HEK293 (cell line): ENCODE measurements at regions not wholly inside any gene's neighbourhood (a gene's known extent, or its start where the extent isn't known, plus 50 kb on each side); places are given as distances from the start of the nearest gene placed in this dataset.

Experiments used
- CTCF ChIA-PET: fragments of 350-600 bp; formaldehyde crosslinking; extraction: SDS; loops from one replicate; lab custom pipeline; 2021; ENCODE audit warnings: antibody characterized with exemption; lab: Yijun Ruan, JAX
- POLR2A ChIA-PET: fragments of 300-600 bp; formaldehyde crosslinking; extraction: SDS; loops from one replicate; lab custom pipeline; 2020; ENCODE audit warnings: antibody characterized with exemption, inconsistent platforms; lab: Yijun Ruan, JAX
- H3K27ac ChIP-seq: fragments of 200-500 bp; sonication (Bioruptor generic); 2 replicates; pipeline ENCODE4 v1.5.1; 2014; ENCODE audit warnings: low read depth, low read length, control low read depth, inconsistent platforms; ENCODE audit errors: extremely low read depth
- H3K36me3 ChIP-seq, 2 experiments: fragments of 200-500 bp in 1 of 2; sonication (Bioruptor generic) in 1 of 2; 1 replicate in 1 of 2; 2 replicates in 1 of 2; pipeline ENCODE4 v1.5.1; 2014 to 2017; ENCODE audit warnings: inconsistent platforms in 2 of 2, low read length in 2 of 2; ENCODE audit not compliant: control insufficient read depth in 2 of 2, insufficient read depth in 1 of 2
- H3K4me1 ChIP-seq: fragments of 200-500 bp; sonication (Bioruptor generic); 2 replicates; pipeline ENCODE4 v1.5.1; 2014; ENCODE audit warnings: mild to moderate bottlenecking, low read length, inconsistent platforms; ENCODE audit not compliant: control insufficient read depth, insufficient read depth
- H3K4me3 ChIP-seq: 2 replicates; pipeline ENCODE4 v1.5.1; 2011; ENCODE audit warnings: low read depth, mild to moderate bottlenecking, control low read depth, low read length, moderate library complexity
- H3K9me3 ChIP-seq: fragments of 200-500 bp; sonication (Bioruptor generic); 2 replicates; pipeline ENCODE4 v1.5.1; 2014; ENCODE audit warnings: low read depth, low read length, inconsistent platforms; ENCODE audit not compliant: control insufficient read depth, insufficient read depth
- BCL11A ChIP-seq: fragments of 450-650 bp; formaldehyde crosslinking; IDR thresholded peaks from 2 replicates; pipeline ENCODE4 v1.5.1; 2016; ENCODE audit warnings: low read depth, missing biosample characterization, missing genetic modification characterization
- GLIS2 ChIP-seq: fragments of 450-650 bp; formaldehyde crosslinking; IDR thresholded peaks from 2 replicates; pipeline ENCODE4 v1.5.1; 2016; ENCODE audit warnings: missing biosample characterization, missing genetic modification characterization
- KLF10 ChIP-seq: fragments of 450-650 bp; IDR thresholded peaks from 2 replicates; pipeline ENCODE4 v1.5.1; 2018; ENCODE audit warnings: missing biosample characterization, mild to moderate bottlenecking, missing genetic modification characterization
- RBAK ChIP-seq: fragments of 450-650 bp; formaldehyde crosslinking; IDR thresholded peaks from 2 replicates; pipeline ENCODE4 v1.5.1; 2016; ENCODE audit warnings: missing biosample characterization, missing genetic modification characterization
- YY2 ChIP-seq: fragments of 450-650 bp; formaldehyde crosslinking; IDR thresholded peaks from 2 replicates; pipeline ENCODE4 v1.5.1; 2016; ENCODE audit warnings: missing biosample characterization, missing genetic modification characterization
- ZBTB8A ChIP-seq: fragments of 450-650 bp; formaldehyde crosslinking; IDR thresholded peaks from 2 replicates; pipeline ENCODE4 v1.5.1; 2016; ENCODE audit warnings: missing biosample characterization, missing genetic modification characterization
- ZFHX2 ChIP-seq: fragments of 450-650 bp; formaldehyde crosslinking; conservative IDR thresholded peaks from 2 replicates; pipeline ENCODE4 v1.5.1; 2016; ENCODE audit warnings: missing biosample characterization, missing genetic modification characterization
- ZNF146 ChIP-seq: fragments of 450-650 bp; formaldehyde crosslinking; IDR thresholded peaks from 2 replicates; pipeline ENCODE4 v1.5.1; 2016; ENCODE audit warnings: missing biosample characterization, missing genetic modification characterization
- ZNF214 ChIP-seq: fragments of 450-650 bp; formaldehyde crosslinking; IDR thresholded peaks from 2 replicates; pipeline ENCODE4 v1.5.1; 2017; ENCODE audit warnings: missing biosample characterization, mild to moderate bottlenecking, missing genetic modification characterization, borderline replicate concordance
- ZNF23 ChIP-seq: fragments of 450-650 bp; formaldehyde crosslinking; IDR thresholded peaks from 2 replicates; pipeline ENCODE4 v1.5.1; 2016; ENCODE audit warnings: missing biosample characterization, missing genetic modification characterization, borderline replicate concordance
- ZNF292 ChIP-seq: fragments of 450-650 bp; formaldehyde crosslinking; IDR thresholded peaks from 2 replicates; pipeline ENCODE4 v1.5.1; 2016; ENCODE audit warnings: low read depth, missing biosample characterization, missing genetic modification characterization, borderline replicate concordance
- ZNF324 ChIP-seq: fragments of 450-650 bp; formaldehyde crosslinking; IDR thresholded peaks from 2 replicates; pipeline ENCODE4 v1.5.1; 2016; ENCODE audit warnings: missing biosample characterization, missing genetic modification characterization
- ZNF366 ChIP-seq: fragments of 450-650 bp; formaldehyde crosslinking; conservative IDR thresholded peaks from 2 replicates; pipeline ENCODE4 v1.5.1; 2016; ENCODE audit warnings: missing biosample characterization, missing genetic modification characterization
- ZNF37A ChIP-seq: fragments of 450-650 bp; IDR thresholded peaks from 2 replicates; pipeline ENCODE4 v1.5.1; 2018; ENCODE audit warnings: missing biosample characterization, missing genetic modification characterization
- ZNF394 ChIP-seq: fragments of 450-650 bp; formaldehyde crosslinking; IDR thresholded peaks from 2 replicates; pipeline ENCODE4 v1.5.1; 2016; ENCODE audit warnings: missing biosample characterization, missing genetic modification characterization, mild to moderate bottlenecking, moderate library complexity, borderline replicate concordance
- ZNF701 ChIP-seq: fragments of 450-650 bp; formaldehyde crosslinking; IDR thresholded peaks from 2 replicates; pipeline ENCODE4 v1.5.1; 2016; ENCODE audit warnings: missing biosample characterization, missing genetic modification characterization
- ZNF76 ChIP-seq: fragments of 450-650 bp; formaldehyde crosslinking; IDR thresholded peaks from 2 replicates; pipeline ENCODE4; 2016; ENCODE audit warnings: low read depth, missing biosample characterization, missing genetic modification characterization, borderline replicate concordance
- ZNF777 ChIP-seq: fragments of 450-650 bp; formaldehyde crosslinking; IDR thresholded peaks from 2 replicates; pipeline ENCODE4 v1.5.1; 2017; ENCODE audit warnings: missing biosample characterization, missing genetic modification characterization, borderline replicate concordance
- ZNF791 ChIP-seq: fragments of 450-650 bp; formaldehyde crosslinking; IDR thresholded peaks from 2 replicates; pipeline ENCODE4 v1.5.1; 2016; ENCODE audit warnings: missing biosample characterization, missing genetic modification characterization
- ZNF830 ChIP-seq: fragments of 450-650 bp; IDR thresholded peaks from 2 replicates; pipeline ENCODE4 v1.5.0; 2018; ENCODE audit warnings: missing biosample characterization, missing genetic modification characterization, low read depth, mild to moderate bottlenecking, moderate library complexity
- TF ChIP-seq, protein P1 (sequence below): fragments of 450-650 bp; formaldehyde crosslinking; optimal IDR thresholded peaks from 2 replicates; pipeline ENCODE3; 2016; ENCODE audit warnings: missing biosample characterization, mild to moderate bottlenecking, missing genetic modification characterization
- TF ChIP-seq, protein P2 (sequence below): fragments of 450-650 bp; IDR thresholded peaks from 2 replicates; pipeline ENCODE4 v1.5.1; 2018; ENCODE audit warnings: missing biosample characterization, missing genetic modification characterization
- TF ChIP-seq, protein P3 (sequence below): fragments of 450-650 bp; formaldehyde crosslinking; IDR thresholded peaks from 2 replicates; pipeline ENCODE4 v1.5.1; 2016; ENCODE audit warnings: missing biosample characterization, missing genetic modification characterization
- TF ChIP-seq, protein P4 (sequence below): fragments of 450-650 bp; formaldehyde crosslinking; IDR thresholded peaks from 2 replicates; pipeline ENCODE4 v1.5.1; 2016; ENCODE audit warnings: missing biosample characterization, missing genetic modification characterization, borderline replicate concordance

GRCh38 chr5:109928046-109928445, 238.3 kb downstream of the MAN2A1 start:
- POLR2A ChIA-PET, result no interaction called here
- no peaks in the 10 kb centered on the region for H3K4me1 ChIP-seq
- TF ChIP-seq, protein P1, sequence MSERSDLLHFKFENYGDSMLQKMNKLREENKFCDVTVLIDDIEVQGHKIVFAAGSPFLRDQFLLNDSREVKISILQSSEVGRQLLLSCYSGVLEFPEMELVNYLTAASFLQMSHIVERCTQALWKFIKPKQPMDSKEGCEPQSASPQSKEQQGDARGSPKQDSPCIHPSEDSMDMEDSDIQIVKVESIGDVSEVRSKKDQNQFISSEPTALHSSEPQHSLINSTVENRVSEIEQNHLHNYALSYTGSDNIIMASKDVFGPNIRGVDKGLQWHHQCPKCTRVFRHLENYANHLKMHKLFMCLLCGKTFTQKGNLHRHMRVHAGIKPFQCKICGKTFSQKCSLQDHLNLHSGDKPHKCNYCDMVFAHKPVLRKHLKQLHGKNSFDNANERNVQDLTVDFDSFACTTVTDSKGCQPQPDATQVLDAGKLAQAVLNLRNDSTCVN, result no peak
- TF ChIP-seq RBAK (tag by site-specific recombination), result no peak
- no peak for TF ChIP-seq ZNF292
- TF ChIP-seq ZNF214, result no peak
- no peak for TF ChIP-seq ZFHX2 (tag by site-specific recombination)
- TF ChIP-seq, protein P2, sequence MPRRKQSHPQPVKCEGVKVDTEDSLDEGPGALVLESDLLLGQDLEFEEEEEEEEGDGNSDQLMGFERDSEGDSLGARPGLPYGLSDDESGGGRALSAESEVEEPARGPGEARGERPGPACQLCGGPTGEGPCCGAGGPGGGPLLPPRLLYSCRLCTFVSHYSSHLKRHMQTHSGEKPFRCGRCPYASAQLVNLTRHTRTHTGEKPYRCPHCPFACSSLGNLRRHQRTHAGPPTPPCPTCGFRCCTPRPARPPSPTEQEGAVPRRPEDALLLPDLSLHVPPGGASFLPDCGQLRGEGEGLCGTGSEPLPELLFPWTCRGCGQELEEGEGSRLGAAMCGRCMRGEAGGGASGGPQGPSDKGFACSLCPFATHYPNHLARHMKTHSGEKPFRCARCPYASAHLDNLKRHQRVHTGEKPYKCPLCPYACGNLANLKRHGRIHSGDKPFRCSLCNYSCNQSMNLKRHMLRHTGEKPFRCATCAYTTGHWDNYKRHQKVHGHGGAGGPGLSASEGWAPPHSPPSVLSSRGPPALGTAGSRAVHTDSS (tag by site-specific recombination), result no peak
- no peaks in the 10 kb centered on the region for H3K9me3 ChIP-seq
- CTCF ChIA-PET, result no interaction called here
- H3K4me3 ChIP-seq, result no peak overlapping the region
- H3K36me3 ChIP-seq, result no peaks in the 10 kb centered on the region
- no peak overlapping the region for H3K27ac ChIP-seq

DNA sequence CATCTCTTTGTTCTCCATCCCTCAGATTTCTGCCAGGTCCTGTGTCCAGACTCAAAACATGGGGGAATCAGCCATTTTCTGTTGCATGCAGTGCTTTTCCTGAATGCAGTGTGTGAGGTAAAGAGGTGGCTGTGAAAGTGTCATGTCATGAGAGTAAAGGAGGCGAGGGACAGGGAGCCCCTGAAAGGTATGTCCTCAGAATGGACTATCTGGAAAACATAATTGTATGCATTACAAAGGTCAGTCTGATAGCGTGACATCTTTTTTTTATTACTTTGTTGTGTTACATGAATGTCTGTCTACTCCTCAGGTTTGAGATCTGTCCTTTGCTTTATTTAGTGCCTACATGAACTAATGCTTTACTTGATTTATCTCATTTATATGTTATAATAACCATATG, 239.1 kb downstream of the MAN2A1 start:
- TF ChIP-seq, protein P3, sequence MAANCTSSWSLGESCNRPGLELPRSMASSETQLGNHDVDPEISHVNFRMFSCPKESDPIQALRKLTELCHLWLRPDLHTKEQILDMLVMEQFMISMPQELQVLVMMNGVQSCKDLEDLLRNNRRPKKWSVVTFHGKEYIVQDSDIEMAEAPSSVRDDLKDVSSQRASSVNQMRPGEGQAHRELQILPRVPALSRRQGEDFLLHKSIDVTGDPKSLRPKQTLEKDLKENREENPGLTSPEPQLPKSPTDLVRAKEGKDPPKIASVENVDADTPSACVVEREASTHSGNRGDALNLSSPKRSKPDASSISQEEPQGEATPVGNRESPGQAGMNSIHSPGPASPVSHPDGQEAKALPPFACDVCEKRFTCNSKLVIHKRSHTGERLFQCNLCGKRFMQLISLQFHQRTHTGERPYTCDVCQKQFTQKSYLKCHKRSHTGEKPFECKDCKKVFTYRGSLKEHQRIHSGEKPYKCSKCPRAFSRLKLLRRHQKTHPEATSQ, result no peak
- no peaks in the 10 kb centered on the region for H3K9me3 ChIP-seq
- ChIA-PET CTCF (no interaction called here), POLR2A (no interaction called here)
- H3K36me3 ChIP-seq, result no peaks in the 10 kb centered on the region
- H3K27ac ChIP-seq, result no peak overlapping the region
- H3K4me3 ChIP-seq, result no peak overlapping the region
- no peaks in the 10 kb centered on the region for H3K4me1 ChIP-seq

GRCh38 chr5:109929376-109929775, 239.6 kb downstream of the MAN2A1 start:
- ChIA-PET CTCF (no interaction called here), POLR2A (no interaction called here)
- TF ChIP-seq ZNF830 (no peak), ZBTB8A (no peak), ZNF394 (tag by site-specific recombination) (no peak), GLIS2 (tag by site-specific recombination) (no peak), KLF10 (tag by site-specific recombination) (no peak), ZNF791 (tag by site-specific recombination) (no peak), ZNF777 (tag by site-specific recombination) (no peak), ZNF366 (tag by site-specific recombination) (no peak), ZNF37A (no peak), ZNF701 (no peak), ZNF146 (tag by site-specific recombination) (no peak), YY2 (tag by site-specific recombination) (no peak), ZNF324 (tag by site-specific recombination) (no peak), ZNF76 (tag by site-specific recombination) (no peak), ZNF23 (tag by site-specific recombination) (no peak), BCL11A (tag by site-specific recombination) (no peak)
- TF ChIP-seq, protein P4, sequence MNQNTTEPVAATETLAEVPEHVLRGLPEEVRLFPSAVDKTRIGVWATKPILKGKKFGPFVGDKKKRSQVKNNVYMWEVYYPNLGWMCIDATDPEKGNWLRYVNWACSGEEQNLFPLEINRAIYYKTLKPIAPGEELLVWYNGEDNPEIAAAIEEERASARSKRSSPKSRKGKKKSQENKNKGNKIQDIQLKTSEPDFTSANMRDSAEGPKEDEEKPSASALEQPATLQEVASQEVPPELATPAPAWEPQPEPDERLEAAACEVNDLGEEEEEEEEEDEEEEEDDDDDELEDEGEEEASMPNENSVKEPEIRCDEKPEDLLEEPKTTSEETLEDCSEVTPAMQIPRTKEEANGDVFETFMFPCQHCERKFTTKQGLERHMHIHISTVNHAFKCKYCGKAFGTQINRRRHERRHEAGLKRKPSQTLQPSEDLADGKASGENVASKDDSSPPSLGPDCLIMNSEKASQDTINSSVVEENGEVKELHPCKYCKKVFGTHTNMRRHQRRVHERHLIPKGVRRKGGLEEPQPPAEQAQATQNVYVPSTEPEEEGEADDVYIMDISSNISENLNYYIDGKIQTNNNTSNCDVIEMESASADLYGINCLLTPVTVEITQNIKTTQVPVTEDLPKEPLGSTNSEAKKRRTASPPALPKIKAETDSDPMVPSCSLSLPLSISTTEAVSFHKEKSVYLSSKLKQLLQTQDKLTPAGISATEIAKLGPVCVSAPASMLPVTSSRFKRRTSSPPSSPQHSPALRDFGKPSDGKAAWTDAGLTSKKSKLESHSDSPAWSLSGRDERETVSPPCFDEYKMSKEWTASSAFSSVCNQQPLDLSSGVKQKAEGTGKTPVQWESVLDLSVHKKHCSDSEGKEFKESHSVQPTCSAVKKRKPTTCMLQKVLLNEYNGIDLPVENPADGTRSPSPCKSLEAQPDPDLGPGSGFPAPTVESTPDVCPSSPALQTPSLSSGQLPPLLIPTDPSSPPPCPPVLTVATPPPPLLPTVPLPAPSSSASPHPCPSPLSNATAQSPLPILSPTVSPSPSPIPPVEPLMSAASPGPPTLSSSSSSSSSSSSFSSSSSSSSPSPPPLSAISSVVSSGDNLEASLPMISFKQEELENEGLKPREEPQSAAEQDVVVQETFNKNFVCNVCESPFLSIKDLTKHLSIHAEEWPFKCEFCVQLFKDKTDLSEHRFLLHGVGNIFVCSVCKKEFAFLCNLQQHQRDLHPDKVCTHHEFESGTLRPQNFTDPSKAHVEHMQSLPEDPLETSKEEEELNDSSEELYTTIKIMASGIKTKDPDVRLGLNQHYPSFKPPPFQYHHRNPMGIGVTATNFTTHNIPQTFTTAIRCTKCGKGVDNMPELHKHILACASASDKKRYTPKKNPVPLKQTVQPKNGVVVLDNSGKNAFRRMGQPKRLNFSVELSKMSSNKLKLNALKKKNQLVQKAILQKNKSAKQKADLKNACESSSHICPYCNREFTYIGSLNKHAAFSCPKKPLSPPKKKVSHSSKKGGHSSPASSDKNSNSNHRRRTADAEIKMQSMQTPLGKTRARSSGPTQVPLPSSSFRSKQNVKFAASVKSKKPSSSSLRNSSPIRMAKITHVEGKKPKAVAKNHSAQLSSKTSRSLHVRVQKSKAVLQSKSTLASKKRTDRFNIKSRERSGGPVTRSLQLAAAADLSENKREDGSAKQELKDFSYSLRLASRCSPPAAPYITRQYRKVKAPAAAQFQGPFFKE, result no peak

More at GRCh38 chr5:109929376-109929775, 239.6 kb downstream of the MAN2A1 start:
- Histone ChIP-seq H3K4me3 (no peak overlapping the region), H3K9me3 (no peaks in the 10 kb centered on the region), H3K4me1 (no peaks in the 10 kb centered on the region), H3K36me3 (no peaks in the 10 kb centered on the region), H3K27ac (no peak overlapping the region)
